GM12878 (cell line): ENCODE measurements at regions not wholly inside any gene's neighbourhood (a gene's known extent, or its start where the extent isn't known, plus 50 kb on each side); places are given as distances from the start of the nearest gene placed in this dataset.

Experiments used
- LARP7 ChIP-seq: fragments of 450-650 bp; IDR thresholded peaks from 2 replicates; pipeline ENCODE4 v1.6.1; 2017; ENCODE audit warnings: mild to moderate bottlenecking
- NR2F1 ChIP-seq: fragments of 450-650 bp; conservative IDR thresholded peaks from 2 replicates; pipeline ENCODE4 v1.6.1; 2017; ENCODE audit warnings: mild to moderate bottlenecking
- RAD21 ChIP-seq: IDR thresholded peaks from 2 replicates; pipeline ENCODE4 v1.6.1; 2011; ENCODE audit warnings: mild to moderate bottlenecking, low read depth, low read length, moderate library complexity; ENCODE audit not compliant: insufficient read depth
- RELA ChIP-seq: fragments of 450-650 bp; IDR thresholded peaks from 2 replicates; pipeline ENCODE4 v1.8.0; 2014; ENCODE audit warnings: borderline replicate concordance; ENCODE audit not compliant: partially characterized antibody
- SPI1 ChIP-seq: IDR thresholded peaks from 2 replicates; pipeline ENCODE4 v1.6.1; 2011; ENCODE audit warnings: low read depth, mild to moderate bottlenecking, low read length, moderate library complexity, borderline replicate concordance; ENCODE audit not compliant: insufficient read depth
- TF ChIP-seq, protein P1 (sequence below): IDR thresholded peaks from 2 replicates; pipeline ENCODE4 v1.6.1; 2011; ENCODE audit warnings: mild to moderate bottlenecking, low read depth, low read length, moderate library complexity; ENCODE audit not compliant: insufficient replicate concordance
- TF ChIP-seq, protein P2 (sequence below): fragments of 450-650 bp; formaldehyde crosslinking; IDR thresholded peaks from 2 replicates; pipeline ENCODE4 v1.4.0; 2020; ENCODE audit warnings: mild to moderate bottlenecking, moderate library complexity

DNA sequence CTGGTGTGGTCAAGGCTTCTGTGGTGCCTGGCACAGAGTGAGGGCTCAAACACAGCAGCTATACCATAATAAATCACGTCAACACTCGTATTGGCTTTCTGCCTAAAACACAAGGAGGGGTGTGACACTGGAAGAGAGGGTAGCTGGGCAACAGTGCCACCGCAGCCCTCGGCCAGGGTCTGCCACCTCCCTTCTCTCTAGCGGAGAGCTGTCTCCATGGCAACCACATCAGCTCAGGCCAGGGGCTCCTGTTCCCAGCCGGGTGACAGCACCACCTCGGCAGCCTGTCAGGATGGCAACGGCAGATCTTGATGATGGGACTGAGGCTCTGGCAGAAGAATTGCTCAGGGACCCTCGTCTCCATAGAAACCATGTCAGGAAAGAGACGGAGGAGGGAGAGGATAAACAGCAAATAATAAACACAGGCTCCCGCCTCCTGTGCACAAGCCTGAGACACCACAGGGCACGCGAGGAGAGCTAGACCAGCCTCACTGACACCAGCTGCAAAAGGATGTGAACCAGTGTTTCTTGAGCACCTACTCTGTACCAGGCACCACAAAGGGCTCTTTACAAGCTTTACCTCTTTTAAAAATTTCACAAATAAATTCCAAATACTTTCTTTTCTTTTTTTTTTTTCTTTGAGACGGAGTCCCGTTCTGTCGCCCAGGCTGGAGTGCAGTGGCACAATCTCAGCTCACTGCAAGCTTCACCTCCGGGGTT is 50.4 kb upstream of the TLDC2 start (continued):
- TF ChIP-seq, protein P1, sequence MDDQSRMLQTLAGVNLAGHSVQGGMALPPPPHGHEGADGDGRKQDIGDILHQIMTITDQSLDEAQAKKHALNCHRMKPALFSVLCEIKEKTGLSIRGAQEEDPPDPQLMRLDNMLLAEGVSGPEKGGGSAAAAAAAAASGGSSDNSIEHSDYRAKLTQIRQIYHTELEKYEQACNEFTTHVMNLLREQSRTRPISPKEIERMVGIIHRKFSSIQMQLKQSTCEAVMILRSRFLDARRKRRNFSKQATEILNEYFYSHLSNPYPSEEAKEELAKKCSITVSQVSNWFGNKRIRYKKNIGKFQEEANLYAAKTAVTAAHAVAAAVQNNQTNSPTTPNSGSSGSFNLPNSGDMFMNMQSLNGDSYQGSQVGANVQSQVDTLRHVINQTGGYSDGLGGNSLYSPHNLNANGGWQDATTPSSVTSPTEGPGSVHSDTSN: no peak
- TF ChIP-seq, protein P2, sequence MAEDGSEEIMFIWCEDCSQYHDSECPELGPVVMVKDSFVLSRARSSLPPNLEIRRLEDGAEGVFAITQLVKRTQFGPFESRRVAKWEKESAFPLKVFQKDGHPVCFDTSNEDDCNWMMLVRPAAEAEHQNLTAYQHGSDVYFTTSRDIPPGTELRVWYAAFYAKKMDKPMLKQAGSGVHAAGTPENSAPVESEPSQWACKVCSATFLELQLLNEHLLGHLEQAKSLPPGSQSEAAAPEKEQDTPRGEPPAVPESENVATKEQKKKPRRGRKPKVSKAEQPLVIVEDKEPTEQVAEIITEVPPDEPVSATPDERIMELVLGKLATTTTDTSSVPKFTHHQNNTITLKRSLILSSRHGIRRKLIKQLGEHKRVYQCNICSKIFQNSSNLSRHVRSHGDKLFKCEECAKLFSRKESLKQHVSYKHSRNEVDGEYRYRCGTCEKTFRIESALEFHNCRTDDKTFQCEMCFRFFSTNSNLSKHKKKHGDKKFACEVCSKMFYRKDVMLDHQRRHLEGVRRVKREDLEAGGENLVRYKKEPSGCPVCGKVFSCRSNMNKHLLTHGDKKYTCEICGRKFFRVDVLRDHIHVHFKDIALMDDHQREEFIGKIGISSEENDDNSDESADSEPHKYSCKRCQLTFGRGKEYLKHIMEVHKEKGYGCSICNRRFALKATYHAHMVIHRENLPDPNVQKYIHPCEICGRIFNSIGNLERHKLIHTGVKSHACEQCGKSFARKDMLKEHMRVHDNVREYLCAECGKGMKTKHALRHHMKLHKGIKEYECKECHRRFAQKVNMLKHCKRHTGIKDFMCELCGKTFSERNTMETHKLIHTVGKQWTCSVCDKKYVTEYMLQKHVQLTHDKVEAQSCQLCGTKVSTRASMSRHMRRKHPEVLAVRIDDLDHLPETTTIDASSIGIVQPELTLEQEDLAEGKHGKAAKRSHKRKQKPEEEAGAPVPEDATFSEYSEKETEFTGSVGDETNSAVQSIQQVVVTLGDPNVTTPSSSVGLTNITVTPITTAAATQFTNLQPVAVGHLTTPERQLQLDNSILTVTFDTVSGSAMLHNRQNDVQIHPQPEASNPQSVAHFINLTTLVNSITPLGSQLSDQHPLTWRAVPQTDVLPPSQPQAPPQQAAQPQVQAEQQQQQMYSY (CRISPR knock-in tag): no peak
- TF ChIP-seq RELA (no peak), RAD21 (no peak), SPI1 (no peak), LARP7 (no peak), NR2F1 (no peak)
